ENCODE measurements at regions not wholly inside any gene's neighbourhood (a gene's known extent, or its start where the extent isn't known, plus 50 kb on each side); places are given as distances from the start of the nearest gene placed in this dataset.

DNA sequence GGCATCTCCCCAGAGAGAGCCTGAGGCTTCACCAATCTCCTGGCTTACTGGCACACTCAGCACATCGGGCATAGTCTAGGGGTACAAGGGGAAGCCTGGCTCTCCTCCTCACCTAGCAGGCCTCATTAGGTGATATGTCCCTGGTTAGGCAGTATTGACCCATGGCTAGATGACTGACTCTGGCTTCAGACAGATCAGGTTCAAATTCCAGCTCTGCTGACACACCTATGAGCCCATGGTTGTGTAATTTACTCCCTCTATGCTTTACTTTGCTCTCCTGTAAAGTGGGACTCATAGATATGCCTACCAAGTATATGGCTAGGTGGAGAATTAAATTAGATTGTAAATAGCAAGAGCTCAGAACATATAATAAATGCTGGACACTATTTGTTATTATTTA, 157.3 kb upstream of the IRX3 start:
- no peak for DNase-seq (ENCODE audit: low read depth)

DNA sequence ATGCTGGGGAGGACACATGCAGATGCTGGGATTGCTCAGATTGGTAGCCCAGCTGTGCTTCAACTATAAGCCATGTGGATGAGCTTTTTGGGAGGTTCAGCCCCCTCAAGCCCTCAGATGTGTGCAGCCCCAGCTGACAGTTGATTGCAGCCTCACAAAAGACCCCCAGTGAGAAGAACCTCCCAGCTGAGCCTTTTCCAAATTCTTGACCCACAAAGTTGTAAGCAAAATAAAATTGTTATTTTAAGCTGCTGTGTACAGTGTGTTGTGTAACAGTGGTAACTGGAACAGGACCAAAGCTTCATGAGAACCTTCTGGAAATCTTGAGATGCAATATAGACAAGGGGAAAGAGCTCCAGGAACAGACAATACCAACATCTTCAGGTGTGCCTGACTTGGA, 156.8 kb upstream of the IRX3 start:
- DNase-seq (ENCODE audit: low read depth) = no peak

DNA sequence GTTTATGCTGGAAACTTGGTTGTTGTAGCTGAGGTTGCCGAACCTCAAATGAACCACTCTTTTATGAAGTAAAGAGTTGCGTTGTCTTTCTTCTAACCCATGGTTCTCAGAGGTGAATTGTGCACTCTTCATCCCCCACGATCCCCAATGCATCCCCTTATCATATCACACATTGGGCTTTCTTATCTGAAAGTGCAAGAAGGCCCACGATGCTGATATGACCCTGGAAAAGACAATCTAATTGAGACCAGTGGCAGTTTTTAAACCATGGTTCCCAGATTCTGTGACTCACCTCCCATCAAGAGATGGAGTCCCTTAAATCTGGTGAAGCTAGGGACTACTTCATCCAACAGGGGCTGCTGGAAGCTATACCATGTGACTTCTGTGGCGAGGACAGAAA, 156.3 kb upstream of the IRX3 start:
- no peak for DNase-seq (ENCODE audit: low read depth)

DNA sequence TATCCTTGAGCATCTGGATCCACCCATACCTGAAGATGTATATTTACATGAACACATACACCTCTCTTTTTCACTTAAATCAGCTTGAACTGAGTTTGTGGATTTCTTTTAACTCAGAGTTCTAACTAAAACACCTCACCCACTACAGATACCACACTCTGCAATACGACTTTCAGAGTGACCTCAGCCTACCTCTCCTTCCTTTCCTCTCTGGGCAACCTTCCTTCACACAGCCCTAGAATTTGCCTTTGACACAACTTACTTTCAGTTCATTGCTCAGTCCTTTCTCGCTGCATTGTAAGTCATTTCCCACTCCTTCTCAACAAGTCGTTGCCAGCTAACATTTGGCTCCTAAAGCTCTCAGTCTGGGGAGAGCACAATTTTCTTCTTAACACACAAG, 151.9 kb upstream of the IRX3 start:
- DNase-seq (ENCODE audit: low read depth) = no peak

DNA sequence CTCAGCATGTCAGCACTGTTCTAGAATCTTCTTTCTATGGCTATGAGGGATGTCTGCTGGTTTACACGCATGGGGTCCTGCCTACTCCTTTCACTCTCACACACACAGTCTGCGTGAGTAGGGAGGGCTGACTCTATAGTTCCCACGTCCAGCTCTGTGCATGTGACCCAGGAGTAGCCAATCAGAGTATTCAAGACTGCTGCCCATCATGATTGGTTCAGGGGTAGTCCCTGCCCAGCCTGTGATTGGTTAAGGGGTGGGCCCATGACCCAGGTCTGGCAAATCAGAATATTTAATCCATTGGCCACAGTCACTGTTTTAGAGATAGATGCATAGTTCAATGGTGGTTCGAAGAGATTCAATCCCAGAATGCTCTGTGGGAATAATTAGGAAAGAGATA, 151.3 kb upstream of the IRX3 start:
- no peak for DNase-seq (ENCODE audit: low read depth)

DNA sequence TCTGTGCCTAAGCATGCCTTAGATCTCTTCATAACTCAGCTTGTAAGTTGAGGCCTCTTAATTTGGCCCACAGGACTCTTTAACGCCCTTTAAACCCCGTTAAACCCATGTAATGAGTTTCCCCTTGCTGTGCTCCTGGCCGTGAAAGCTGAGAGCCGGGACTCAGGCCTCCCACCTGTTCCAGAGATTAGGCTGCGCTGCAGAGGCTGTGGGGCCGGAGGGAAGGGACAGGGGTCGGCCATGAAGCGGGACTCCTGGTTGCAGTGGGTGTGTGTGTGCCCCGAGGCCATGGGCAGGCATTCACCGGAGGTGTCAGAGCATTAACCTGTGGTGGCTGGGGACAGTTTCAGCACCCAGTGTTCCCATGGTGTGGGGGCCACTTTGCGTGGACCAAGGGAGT, 150.8 kb upstream of the IRX3 start:
- DNase-seq (ENCODE audit: low read depth) = no peak

DNA sequence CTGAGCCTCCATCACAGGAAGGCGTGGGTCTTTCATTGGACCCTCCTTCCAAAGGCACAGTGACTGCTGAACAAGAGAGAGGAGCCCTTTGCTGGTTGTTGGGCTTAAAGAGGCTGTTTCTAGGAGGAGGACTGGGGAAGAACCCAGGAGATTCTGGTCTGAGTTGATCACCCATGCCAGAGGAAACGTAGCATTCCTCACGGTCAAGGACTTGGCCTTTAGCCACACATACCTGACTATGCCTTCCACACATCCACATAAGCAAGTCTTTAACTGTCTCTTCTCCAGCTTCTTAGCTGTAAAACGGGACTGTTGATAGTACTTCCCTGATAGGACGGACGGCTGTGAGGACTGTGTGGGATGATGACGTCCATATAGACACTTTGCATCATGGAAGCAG, 149.8 kb upstream of the IRX3 start:
- DNase-seq (ENCODE audit: low read depth) = peak; percentile 22

DNA sequence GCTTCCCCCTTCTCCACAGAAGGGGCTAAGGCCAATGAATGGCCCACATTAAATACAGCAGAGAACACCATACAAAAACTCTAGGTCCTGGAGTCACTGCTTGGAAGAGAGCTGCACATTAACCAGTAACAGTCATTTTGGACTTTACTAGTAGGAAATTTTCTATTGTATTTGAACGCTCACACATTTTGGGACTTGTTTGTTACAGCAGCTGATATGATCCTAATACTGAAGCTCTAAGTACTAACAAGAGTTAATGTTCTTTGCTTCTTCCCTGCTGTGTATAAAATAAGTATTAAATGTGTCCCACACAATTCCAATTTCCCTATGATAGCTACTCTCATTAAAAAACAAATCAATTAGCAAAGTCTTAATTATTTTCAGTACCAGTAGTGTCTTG, 148.3 kb upstream of the IRX3 start:
- no peak for DNase-seq (ENCODE audit: low read depth)

DNA sequence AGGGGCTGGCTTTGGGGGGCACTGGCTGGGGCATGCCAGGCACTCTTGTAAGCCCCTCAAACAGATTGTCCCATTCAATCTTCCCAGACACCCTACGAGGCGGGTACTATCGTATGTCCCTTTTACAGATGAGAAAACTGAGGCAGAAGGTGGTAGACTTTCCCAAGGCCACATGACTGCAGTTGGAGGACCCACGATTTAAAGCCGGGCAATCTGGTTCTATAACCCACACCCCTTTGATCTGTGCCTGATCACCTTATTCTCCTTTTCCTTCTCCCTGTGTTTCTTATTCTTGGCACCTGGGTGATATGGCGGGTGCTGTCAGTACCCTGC, 146.3 kb upstream of the IRX3 start:
- DNase-seq (ENCODE audit: low read depth) = no peak

DNA sequence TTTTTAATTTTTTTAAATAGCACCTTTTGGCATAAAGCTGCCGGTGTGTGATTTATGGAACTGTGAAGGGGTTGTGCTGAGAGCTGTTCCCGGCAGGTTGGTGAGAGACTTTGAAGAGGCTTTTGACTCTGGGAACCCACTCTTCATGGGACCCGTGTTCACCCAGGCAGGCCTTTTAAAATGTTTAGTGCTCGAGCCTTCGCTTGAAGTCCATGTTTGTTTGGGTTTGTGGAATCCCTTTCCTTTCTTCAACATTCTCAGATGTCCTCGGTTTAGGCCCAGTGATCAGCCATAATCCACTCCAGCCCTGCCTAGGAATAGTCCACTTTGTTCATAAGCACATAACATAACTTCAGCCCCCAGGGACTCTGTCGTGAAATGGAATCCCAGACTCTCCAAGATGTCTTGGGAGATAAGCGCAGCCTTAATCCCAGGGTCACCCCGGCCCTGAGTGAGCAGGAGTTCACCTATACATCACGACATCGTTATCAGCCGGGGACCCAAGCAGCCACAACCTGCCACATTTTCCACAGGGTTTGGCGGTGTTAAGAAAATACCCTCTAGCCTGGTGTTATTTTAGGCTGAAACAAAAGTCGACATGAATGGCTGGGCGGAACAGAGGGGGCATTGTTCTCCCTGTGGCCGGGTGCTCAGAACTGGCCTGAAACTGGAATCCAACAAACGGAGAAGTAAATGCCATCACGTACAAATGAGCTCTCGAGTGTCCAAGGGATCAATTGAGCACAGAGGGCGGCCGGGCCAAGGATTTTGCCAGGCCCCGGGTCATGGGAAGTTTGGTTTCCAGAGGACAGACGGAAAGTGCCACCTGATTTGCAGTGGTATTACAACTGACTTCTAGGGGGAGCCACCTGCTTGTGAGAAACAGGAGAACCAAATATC, 145.7 kb upstream of the IRX3 start:
- no peak for DNase-seq (ENCODE audit: low read depth)

DNA sequence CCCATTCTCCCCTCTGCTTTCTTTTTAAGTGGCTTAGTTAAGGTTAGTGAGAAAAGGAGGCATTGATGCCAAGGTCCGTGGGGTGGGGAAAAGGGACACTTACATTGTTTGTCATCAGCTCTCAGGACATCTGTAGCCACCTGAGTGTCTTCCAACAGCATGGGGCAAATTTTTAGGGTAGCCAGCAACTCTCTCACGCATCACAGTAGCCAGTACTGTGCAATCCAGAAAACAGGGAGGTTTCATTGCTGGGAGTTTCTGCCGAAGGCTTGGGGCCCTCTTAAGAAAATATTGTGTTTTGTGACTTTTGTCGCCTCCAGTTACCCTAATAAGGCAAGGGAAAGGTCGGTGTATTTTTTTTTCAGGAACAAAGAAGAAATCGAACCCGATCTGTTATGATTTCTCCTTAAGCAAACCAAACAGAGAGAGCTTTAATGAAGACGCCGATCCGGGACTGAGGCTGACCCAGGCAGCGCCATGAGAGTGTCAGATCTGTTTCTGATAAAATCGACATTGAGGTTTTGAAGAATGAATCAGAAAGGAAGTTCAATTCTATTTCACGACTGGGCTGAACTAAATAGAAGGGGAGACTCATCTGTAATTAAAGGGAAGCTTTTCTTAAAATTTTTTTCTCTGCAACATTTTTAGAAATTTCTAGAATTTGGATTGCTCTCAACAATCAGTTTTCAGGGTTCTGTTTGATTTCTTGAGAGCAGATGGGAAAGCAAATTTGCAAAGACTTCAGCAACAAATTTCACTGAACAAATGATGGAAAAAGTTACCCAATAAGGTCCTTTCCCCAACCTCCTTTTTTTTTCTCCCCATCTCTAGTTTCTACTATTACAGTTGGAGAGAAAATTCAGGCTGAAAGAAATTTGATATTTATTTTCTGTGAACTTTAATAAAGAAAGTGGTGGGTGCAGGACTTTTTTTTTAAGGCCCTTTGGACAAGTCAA, 144.7 kb upstream of the IRX3 start:
- DNase-seq (ENCODE audit: low read depth) = peak; percentile 78

DNA sequence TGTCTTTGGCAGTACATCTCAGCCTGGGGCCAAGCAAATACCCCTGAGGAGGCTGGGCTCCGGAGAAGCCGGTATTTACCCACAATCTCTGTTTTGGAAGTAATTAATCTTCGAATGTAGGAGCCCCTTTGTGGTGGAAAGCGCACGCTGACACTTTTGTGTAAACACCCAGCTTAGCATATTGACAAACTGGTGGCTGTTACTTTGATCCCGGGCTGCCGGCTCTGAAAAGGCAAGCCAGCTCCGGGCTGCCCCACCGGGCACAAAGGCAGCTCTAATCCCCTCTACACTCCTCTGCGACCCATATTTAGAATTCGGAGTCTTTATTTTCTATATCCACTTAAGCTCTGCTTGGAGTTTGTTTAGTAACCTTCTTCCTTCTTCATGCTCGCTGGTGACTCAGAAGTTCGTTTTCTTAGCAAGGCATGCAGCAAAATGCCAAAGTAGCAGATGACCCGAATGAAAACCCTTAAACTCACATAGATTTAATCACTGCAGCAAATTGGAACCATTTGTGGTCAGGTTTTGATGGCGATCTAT, 144.0 kb upstream of the IRX3 start:
- DNase-seq (ENCODE audit: low read depth) = peak; percentile 91

DNA sequence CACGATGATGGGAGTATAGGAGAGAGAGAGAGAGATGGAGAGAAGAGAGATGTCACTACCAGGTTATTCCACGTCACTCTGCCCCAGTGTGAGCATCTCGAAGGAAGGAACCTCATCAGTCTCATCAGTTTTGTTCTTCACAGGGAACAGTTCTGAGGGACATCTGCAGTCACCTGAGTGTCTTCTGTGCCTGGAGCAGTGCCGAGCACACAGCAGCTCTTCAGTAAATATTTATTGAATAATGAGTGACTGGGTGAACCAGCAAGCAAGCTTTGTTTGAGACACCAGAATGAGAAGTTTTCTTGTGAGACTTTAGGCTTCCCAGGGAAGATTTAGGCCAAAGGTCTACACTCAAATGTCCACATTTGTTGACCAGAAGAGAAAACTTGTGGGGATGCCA, 142.4 kb upstream of the IRX3 start:
- DNase-seq (ENCODE audit: low read depth) = no peak

DNA sequence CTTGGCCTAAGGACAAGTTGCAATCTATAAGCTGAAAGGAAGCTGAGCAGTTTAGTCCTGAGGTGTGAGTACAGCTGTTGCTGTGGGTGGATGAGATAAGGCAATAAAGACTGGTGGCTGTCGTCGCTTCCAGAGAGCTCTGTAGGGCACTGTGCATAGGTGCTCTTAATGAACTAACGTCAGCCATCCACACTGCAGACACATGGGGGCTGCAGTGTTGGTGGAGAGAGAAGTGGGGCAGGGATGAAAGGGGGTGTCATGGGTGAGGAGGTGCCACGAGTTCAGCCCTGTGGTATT, 139.9 kb upstream of the IRX3 start:
- DNase-seq (ENCODE audit: low read depth) = no peak

DNA sequence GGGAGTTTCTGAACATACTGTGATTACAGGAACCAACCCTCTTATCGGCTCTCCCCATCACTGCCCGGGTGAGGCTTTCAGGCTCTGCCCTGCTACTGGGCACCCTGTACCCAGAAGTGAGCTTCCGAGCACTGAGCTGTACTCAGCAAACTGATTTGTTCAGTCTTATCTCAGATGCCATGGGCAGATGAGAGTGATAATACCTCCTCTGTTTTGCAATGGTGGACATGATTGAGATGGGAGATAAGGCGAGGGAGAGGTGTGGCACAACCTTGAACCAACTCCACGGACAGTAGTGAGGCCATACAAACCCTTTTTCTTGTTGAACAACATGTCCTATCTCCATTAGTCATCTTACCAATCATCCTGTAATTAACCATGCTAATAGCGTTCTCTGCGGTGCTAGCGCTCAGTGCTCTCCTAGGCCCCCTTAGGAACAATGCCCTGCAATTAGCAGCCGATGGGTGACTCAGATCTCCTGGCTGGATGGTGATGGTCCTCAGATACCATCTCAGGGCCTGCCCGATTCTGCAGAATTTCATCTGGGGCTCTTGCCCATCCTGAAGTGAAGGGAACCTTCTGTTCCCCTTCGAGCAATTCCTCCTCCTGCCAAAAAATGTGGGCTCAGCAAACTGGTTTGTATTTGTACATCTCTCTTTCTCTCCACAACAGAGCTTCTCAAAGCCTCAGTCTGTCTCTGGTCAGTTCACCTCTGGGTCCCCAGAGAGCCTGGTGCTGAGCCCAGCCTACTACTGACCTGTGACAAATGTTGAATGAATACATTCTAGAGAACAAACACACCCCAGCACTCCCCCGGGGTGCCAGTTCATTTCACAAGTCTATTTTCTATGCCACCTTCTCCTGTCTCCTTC, 139.3 kb upstream of the IRX3 start:
- peak; percentile 60 for DNase-seq (ENCODE audit: low read depth)

DNA sequence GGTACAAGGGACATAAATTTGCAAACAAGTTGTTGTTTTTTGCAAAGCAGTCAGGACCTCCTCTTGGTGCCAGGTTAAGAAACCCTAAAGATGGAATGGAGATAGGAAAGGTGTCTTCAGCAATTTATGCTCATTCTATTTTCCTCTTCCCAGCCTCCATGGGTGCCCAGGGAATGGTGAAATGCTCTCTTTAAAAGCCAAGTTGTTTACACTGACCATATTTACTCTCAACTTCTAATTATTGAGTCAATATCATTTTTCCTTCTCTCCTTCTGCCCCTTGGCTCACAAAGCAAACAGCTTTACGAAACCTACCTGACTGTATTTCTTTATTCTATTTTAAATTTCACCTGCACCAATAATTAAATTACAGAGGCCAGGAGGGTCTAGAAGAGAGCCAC, 138.5 kb upstream of the IRX3 start:
- no peak for DNase-seq (ENCODE audit: low read depth)

DNA sequence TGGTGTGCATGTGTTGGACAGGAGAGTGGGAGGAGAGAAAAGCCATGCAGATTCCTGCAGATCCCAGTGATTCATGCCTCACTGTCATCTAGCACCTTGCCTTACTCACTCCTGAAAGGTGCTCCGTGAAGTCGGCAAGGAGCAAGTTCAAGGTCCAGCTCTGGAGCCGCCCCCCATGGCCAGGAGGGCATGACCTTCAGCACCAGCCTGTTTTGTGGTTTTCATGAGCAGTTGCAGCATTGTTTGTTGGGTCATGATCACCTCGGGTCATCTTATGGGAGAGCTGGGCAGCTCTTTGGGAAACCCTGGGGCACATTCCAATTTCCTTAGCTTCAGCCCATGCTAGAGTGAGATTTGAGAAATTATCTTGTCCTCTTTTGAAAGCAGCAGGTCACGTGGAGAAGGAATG, 137.5 kb upstream of the IRX3 start:
- peak; percentile 93 for DNase-seq (ENCODE audit: low read depth)

DNA sequence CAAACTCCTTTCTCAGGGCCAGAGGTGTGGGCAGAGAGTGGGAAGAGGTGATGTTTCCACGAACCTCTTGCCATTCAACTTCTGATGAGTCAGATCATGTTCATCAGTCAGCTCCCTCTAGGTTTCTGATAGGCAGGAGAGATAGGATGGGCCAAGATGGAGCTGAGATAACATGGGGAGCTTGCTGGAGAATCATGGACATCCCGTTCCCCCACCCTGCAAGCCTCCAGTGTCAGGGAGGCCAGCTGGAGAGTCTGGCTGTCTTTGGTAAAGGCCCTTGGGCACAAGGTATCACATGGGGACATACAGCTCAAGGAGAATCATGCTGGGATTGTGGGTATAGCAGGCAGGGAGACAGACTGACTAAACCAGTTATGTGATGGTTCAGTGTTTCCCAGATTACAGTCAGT, 136.0 kb upstream of the IRX3 start:
- peak; percentile 82 for DNase-seq (ENCODE audit: low read depth)

DNA sequence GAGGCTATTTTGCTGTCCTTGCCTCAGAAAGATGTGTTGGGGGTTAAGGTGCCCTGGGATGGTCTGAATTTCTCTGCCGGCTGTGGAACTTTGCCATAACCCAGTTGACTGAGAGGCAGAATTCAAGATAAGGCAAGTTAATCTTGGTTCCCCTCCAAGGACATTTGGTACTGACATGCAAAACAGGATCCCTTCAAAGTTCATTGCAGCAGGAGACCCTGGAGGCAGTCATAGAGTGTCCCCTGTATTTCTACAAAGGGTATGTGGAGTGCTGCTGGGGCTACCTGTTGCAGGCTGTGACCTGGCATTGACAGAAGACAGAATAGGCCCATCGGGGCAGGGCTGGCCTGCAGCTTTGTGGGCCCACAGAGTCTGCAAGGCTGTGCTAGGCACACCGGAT, 135.6 kb upstream of the IRX3 start:
- DNase-seq (ENCODE audit: low read depth) = no peak

DNA sequence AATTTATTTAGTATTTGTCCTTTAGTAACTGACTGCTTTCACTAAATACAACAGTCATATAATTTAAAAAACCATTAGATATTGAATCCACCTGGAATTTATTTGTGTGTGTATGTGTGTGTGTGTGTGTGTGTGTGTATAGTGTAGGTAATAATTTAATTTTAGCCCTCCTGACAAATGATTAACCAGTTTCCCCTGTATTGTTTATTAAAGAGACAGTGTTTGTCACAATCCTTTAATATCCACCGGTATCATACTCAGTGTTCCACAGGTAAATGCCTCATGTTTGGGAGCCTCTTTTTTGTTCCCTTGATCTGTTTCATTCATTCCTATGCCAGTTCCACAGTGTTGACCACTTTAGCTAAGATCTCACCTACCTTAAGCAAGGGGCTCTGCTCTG, 134.6 kb upstream of the IRX3 start:
- no peak for DNase-seq (ENCODE audit: low read depth)

DNA sequence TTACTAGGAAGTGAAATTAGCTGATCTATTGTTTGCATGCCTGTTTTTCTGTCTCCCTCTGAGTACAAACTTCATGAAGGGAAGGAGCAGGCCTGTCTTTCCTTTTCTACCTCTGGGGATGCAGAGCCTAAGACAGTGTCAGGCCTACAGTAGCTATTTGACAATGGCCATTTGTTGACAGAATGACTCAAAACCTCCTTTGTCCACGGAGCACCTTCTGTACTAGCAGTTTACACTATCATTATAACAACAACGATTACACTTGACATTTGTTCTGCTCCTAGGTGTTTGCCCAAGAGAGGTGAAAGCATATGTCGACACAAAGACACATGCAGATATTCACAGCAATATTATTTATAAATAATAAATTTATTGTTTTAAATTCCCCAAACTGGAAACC, 132.3 kb upstream of the IRX3 start:
- no peak for DNase-seq (ENCODE audit: low read depth)

DNA sequence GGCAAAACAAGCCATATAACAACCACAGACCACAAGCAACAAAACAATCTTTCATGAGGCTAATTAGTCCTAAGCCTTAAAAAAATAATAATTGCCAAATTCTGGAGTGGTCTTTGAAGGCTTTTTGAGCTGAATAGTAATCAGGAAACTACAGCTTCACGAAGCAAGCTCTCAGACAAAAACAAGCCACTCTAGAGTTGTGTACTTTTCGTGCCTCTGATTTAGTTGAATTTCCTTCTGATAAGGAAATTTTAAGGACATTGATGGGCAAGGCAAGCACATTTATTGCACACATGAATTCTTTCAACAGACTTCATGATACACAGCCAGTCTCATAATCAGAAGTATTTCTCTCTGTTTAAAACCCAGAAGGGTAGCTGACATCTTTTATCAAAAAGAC, 130.8 kb upstream of the IRX3 start:
- DNase-seq (ENCODE audit: low read depth) = no peak
